ENCODE measurements at regions not wholly inside any gene's neighbourhood (a gene's known extent, or its start where the extent isn't known, plus 50 kb on each side); places are given as distances from the start of the nearest gene placed in this dataset.

GRCh38 chr1:166590161-166590560 is 249.1 kb upstream of the POGK start:
- no peaks in the 10 kb centered on the region for H3K36me3 ChIP-seq
- intact Hi-C loops (cut with DNase I; ENCODE audit: low total_unique reads), result no loop called here
- H3K4me1 ChIP-seq, result no peaks in the 10 kb centered on the region
- no peak for TF ChIP-seq POLR2AphosphoS5 (IDR thresholded peaks at IDR 0.05)
- TF ChIP-seq, protein P1, sequence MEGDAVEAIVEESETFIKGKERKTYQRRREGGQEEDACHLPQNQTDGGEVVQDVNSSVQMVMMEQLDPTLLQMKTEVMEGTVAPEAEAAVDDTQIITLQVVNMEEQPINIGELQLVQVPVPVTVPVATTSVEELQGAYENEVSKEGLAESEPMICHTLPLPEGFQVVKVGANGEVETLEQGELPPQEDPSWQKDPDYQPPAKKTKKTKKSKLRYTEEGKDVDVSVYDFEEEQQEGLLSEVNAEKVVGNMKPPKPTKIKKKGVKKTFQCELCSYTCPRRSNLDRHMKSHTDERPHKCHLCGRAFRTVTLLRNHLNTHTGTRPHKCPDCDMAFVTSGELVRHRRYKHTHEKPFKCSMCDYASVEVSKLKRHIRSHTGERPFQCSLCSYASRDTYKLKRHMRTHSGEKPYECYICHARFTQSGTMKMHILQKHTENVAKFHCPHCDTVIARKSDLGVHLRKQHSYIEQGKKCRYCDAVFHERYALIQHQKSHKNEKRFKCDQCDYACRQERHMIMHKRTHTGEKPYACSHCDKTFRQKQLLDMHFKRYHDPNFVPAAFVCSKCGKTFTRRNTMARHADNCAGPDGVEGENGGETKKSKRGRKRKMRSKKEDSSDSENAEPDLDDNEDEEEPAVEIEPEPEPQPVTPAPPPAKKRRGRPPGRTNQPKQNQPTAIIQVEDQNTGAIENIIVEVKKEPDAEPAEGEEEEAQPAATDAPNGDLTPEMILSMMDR (IDR thresholded peaks at IDR 0.05 in 8 of 11, conservative IDR thresholded peaks at IDR 0.05 in 3 of 11), result no peak
- no peak overlapping the region for H3K27ac ChIP-seq
- no peaks in the 10 kb centered on the region for H3K9me3 ChIP-seq
- H3K4me3 ChIP-seq, result no peak overlapping the region
- H3K27me3 ChIP-seq (replicated peaks in 1 of 7), result no peaks in the 10 kb centered on the region
- 88 to 97% (median 93%) methylated on average over 2 of the region's 2 CpGs for WGBS, 5 donors
- no peak for DNase-seq

DNA sequence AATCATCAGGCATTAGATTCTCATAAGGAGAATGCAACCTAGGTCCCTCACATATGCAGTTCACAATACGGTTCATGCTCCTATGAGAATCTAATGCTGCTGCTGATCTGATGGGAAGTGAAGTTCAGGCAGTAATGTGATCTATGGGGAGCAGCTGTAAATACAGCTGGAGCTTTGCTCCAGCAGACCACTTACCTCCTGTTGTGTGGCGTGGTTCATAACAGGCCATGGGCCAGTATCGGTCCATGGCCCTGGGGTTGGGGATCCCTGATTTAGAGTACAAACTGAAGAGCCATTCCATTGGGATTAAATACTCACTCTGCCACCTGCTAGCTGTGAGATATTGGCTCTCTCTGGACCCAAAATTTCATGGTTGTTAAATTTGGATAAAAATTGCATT is 244.6 kb upstream of the POGK start:
- no peak for DNase-seq
- Histone ChIP-seq H3K27me3 (replicated peaks in 1 of 7) (no peaks in the 10 kb centered on the region), H3K4me3 (no peak overlapping the region), H3K36me3 (no peaks in the 10 kb centered on the region), H3K27ac (no peak overlapping the region), H3K4me1 (no peaks in the 10 kb centered on the region), H3K9me3 (no peaks in the 10 kb centered on the region)
- WGBS, 5 donors, result 84 to 97% (median 89%) methylated on average over 3 of the region's 3 CpGs
- intact Hi-C loops (cut with DNase I; ENCODE audit: low total_unique reads), result no loop called here
- TF ChIP-seq, protein P1 (IDR thresholded peaks at IDR 0.05 in 8 of 11, conservative IDR thresholded peaks at IDR 0.05 in 3 of 11), result no peak
- TF ChIP-seq POLR2A (IDR thresholded peaks at IDR 0.05) (no peak), POLR2AphosphoS5 (IDR thresholded peaks at IDR 0.05) (no peak)

DNA sequence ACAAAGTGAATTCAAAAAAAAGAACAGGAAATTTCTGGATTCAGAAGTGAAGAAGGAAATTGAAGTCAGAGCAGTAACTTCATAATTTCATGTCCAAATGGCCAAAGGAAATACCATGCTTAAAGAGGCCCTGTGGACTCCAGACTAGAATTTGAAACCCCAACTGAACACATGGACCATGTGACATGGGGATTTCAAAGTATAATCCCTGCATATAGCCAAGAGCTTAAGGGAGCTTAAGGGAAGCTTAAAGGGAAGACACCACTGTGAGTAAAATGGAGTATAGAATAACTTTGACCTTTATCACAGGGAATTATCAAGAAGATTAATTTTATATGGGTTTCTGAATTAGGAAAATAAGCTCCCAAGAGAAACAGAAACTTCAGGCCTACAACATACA is 241.8 kb upstream of the POGK start:
- intact Hi-C loops (cut with DNase I; ENCODE audit: low total_unique reads), result no loop called here
- no peak for DNase-seq
- Histone ChIP-seq H3K4me3 (no peak overlapping the region), H3K9me3 (no peaks in the 10 kb centered on the region), H3K27ac (no peak overlapping the region), H3K27me3 (replicated peaks in 1 of 7) (no peaks in the 10 kb centered on the region), H3K4me1 (no peaks in the 10 kb centered on the region), H3K36me3 (no peaks in the 10 kb centered on the region)
- TF ChIP-seq POLR2A (IDR thresholded peaks at IDR 0.05) (no peak), POLR2AphosphoS5 (IDR thresholded peaks at IDR 0.05) (no peak)
- TF ChIP-seq, protein P1 (IDR thresholded peaks at IDR 0.05 in 8 of 11, conservative IDR thresholded peaks at IDR 0.05 in 3 of 11), result no peak

DNA sequence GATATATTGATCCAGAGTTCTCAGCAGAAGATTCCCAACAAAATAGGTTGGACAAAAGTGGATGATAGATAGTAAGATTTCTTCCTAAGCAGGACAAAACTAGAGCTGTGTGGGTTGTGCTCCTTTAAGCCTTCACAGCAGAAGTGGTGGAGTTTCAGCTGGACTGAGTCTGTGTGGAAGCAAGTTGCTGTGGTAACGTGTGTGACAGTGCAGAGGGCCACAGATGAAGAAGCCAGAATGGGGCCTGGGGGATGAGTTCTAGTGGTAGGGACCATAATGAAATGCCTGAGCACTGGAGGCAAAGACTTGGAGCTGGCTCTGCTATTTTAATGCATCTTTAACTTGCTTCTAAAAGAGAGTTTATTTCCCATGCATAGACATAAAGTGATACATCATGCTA is 238.7 kb upstream of the POGK start:
- H3K4me3 ChIP-seq, result no peak overlapping the region
- DNase-seq, result no peak
- intact Hi-C loops (cut with DNase I; ENCODE audit: low total_unique reads), result no loop called here
- H3K27me3 ChIP-seq (replicated peaks in 1 of 7), result no peaks in the 10 kb centered on the region
- H3K9me3 ChIP-seq, result no peaks in the 10 kb centered on the region
- WGBS, 5 donors, result 35 to 70% (median 46%) methylated on average over 1 of the region's 1 CpG
- TF ChIP-seq, protein P1 (IDR thresholded peaks at IDR 0.05 in 8 of 11, conservative IDR thresholded peaks at IDR 0.05 in 3 of 11), result no peak
- TF ChIP-seq POLR2A (IDR thresholded peaks at IDR 0.05) (no peak), POLR2AphosphoS5 (IDR thresholded peaks at IDR 0.05) (no peak)
- no peaks in the 10 kb centered on the region for H3K36me3 ChIP-seq
- H3K4me1 ChIP-seq, result no peaks in the 10 kb centered on the region
- H3K27ac ChIP-seq, result no peak overlapping the region
